ENCODE measurements at regions not wholly inside any gene's neighbourhood (a gene's known extent, or its start where the extent isn't known, plus 50 kb on each side); places are given as distances from the start of the nearest gene placed in this dataset.

DNA sequence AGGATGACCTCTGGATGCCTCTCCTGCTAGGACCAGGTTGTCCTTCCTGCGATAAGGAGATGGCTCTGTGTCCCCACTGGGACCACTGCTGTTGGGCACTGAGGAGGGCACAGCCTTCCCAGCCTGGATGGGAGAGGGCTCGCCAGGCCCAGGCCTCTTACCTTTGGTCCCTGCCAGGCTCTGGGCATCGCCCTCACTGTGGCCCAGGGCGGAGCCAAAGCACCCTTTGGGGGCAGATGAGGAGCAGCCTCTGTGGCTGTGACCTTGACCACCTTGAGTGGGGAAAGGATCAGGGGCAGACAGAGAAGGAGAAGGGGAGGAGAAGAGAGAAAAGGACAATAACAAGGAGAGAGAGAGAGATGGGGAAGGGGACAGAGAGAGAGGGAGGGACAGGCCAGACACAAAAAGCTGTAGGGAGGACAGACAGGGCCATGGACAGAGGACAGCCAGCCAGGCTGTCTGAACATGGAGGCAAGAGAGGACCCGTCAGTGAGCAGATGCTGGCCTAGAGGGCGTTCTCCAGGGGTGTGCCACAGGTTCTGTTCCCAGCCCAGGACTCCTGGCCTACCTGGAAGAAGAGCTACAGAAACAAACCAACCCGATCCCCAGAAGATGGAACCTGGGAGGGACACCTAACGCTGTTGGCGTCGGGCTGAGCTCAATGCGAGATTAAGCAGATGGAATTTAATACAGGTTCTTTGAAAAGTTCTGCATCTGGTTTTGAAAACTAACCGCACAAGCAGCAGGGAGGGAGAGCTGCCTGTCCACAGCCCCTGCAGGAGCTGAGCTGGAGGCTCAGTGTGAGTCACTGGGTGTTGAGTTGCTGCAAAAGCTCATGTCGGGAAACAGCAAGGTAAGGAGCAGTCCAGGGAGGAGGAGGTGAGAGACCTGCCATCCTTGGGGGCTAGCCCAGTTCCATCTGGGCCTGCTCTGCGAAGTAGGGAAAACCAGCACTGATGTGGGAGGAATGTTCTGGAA, 262.1 kb downstream of the PTPRU start:
- peak; percentile 25 for DNase-seq

DNA sequence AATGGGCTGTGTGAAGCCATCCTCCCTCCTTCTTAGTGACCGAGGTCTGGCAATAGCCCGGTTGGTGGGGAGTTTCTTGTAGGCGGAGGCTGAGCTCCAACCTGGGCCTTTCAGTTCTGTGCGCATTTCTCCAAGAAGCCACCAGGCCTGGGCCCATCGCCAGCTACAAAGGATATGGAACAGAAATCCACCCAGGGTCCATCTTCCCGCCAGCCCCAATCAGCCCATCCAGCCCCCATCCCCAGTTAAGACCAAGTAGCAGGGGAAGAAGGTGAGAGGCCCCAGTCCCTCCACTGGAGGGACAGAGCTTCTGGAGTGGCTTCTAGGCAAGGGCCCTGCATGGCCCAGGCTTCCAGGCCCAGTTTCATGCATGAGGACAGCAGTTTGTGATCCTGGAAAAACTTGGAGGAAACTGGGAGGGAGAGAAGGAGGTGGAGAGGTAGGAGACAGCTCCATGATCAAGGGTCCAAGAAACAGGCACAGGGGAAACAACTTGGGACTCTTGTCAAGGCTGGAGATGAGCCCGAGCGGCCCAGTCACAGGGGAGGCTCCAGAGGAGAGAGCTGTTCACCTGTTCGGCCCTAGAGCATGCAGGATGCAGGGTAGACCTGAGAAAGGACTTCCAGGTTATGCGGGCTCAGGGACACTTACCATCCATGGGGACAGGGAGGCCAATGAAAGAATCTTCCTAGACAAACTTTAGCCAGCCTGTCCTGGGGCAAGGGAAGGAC, 261.2 kb downstream of the PTPRU start:
- DNase-seq: no peak

DNA sequence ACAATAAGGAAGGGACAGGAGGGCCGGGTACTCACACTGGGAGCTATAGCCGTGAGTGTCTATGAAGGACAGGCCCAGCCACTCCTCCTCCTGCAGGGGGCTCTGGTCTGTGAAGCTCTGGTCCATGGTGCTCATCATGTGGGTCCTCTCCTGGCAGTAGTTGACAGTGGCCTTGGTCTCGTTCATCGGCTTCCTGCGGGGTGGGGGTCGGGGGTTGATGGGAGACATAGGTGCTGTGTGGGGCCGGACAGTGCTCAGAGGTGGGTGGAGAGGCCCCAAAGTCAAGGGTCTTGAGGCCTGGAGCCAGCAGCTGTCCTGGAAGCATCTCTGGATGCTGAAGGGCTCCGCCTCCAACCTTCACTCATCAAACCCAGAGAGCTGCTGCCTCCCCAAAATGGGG, 260.4 kb downstream of the PTPRU start:
- no peak for DNase-seq

DNA sequence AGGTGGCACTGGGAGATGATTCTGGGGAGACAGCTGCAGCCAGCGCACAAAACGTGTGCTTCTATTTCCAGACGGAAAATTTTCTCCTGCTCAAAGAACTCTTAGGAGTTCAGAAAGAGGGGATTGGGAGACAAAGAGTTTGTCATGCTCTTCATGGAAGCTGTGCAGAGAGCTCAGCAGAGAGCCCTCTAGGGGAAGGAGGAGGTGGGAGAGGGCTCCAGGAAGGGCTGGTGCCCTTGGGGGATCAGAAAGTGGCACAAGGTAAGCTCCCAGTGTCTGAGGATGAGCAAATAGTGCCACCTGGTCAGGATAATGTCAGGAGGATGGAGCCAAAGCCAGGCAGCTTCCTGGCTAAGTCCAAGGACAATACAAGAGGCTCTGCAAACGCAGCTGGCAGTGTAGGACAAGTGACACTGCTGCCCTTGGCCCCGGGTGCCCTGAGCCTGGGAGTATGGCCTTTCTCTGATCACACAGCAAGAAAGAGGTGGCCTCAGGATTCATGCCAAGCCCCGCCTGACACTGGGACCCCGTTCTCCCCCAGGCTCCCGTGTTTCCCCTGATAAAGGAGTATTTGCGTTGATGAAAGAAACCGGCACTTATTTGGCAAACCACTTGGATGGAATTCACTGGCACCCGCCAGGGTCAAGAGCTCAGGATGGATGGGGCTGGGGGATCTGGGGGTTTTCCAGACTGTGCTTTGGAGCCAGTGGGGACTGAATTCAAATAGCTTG, 254.0 kb downstream of the PTPRU start:
- no peak for DNase-seq

DNA sequence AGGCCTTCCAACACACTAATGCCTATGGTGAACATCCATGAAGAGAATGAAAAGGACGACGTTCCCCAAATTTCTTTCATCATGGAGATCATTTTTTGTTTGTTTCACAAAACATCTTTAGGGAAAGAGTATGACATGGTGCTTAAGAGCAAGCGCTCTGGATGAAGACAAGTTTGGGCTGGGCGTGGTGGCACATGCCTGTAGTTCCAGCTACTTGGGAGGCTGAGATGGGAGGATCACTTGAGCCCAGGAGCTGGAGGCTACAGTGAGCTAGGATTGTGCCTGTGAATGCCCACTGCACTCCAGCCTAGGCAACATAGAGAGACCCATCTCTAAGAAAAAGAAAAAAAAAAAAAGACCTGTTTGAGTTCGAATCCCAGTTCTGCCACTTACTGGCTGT, 253.1 kb downstream of the PTPRU start:
- no peak for DNase-seq

DNA sequence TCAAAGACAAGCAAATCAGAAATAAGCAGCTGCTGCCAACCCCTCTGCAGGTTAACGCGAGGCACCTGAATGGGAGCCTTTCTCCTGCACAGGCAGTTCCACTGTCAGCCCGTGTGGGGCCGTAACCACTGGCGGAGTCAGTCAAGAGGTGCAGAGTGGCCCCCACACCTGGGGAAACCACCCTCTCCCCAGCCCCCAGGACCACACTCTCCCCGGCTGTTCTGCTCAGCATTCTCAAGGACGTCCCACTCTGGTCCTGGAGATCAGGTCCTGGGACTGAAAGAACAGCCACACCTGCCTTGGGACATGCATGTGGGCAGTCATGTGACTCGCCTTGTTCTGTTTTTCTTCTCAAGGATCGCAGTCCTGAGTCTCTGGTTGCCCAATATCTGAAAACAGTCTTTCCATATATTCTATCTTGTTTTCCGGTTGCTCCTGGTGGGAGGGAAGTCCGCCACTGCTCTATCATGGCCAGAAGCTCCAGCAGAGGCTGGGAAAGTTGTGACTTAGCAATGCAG, 252.5 kb downstream of the PTPRU start:
- no peak for DNase-seq

DNA sequence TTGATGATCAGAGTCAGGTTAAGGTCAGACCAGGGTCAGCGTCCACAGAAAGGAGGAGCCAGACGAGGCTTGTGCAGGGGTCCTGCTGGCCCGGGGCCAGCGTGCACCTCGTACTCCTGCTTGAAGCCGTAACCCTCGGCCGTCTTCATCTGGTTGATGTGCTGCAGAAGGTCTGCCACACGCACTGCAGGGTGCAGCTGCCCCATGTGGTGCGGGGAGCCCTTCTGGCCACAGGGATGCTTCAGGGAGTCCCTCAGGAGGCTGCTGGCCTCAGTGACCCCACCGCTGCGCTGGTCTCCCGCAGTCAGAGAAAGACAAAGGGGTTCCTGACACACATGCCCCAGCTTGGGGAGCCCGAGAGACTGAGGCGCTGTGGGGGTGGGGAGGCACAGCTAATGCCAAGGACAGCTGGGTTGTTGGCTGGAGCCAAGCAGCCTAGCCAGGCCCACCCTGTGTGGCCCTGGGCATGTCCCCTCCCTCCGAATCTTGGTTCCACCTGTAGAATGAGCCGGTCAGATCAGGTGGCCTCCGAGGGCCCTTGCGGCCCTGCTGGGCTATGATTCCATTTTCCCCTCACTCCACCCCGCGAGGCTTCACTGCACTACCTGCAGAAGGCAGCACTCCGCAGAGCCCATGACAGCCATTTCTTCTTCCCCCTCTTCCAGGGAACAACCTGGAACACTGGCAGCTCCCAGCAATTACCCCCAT, 251.9 kb downstream of the PTPRU start:
- no peak for DNase-seq

DNA sequence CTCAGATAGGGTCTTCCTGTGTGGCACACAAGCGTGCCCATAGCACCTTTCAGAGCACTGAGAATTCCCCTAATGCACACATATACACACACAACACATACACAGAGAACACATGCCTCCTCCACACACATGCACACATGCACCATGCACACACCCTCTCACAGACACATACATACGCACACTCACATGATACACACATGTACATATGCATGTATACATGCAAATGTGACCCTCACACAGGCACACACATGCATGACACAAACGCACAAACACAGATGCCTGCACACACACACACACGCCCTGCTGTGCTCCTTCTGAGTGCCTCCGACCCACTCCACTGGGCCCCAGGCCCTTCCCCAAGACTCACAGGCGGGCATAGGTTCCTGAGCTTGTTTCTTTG, 251.0 kb downstream of the PTPRU start:
- no peak for DNase-seq

DNA sequence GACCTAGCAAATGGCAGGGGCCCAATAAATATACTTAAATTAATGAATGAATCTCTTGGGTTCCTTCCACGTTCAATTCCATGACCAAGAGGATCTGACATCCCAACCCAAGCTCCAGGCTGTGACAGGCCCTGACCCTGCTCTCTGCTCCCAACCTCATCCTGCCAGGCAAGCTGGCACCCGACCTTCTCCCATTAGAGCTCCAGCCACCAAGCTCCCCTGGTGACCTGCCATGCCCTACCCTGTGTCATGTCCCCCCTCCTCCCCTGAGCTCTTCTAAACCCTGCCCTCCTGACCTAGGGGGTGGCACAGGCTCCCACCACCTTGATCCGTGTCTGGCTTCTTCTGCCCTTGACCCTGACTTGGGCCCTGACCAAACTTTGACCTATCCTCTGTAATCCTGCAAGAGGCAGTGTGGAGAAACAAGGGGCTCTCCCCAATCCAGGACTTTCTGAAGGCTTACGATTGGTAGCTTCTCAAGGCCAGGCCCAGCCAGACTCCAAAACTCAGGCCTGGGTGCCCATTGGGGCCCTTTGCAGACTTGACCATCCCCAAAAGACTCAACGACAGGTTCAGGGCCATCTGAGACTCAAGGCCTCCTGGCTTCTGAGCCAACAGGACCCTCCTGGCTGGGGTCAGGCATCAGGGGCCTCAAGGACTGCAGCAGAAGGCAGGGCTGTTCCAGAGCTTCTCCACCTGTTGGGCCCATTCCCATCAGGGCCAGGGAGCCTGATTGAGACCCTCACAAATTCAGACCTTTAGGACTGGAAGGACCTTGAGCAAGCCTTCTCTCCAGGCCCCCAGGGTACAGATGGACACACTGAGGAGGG, 249.0 kb downstream of the PTPRU start:
- DNase-seq: no peak

DNA sequence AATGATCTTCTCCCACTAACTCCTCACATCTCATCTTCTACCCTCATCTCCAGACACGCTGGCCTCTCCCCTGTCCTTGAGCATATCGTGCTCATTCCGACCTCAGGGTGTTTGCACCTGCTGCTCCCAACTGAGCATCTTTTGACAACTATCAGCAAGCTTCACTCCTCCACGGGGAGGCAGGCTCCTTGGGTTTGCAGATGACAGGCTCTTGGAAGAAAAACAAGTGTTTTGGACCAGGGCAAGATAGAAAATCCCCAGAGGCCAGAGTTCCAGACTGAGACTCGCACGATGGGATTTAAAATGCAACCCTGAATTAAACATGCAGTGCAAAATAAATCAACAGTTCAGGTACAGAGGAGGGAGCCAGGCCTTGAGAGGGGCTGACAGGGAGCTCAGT, 246.7 kb downstream of the PTPRU start:
- no peak for DNase-seq

DNA sequence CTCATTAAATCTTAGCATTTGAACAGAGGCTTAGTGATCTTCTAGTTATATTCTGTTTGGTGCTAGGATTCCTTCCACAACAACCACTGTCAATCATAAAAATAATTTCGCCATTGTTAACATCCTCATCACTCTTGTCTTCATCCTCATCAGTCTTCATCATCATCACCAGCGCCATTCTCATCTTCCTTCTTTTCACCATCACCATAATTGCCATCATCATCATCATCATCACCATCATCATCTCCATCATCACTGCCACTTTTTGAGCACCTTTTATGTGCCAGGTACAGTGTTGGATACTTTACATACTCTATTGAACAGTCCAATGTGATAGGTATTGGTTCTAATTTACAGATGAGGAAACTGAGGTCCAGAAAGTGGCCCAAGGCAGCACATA, 245.7 kb downstream of the PTPRU start:
- DNase-seq: no peak

DNA sequence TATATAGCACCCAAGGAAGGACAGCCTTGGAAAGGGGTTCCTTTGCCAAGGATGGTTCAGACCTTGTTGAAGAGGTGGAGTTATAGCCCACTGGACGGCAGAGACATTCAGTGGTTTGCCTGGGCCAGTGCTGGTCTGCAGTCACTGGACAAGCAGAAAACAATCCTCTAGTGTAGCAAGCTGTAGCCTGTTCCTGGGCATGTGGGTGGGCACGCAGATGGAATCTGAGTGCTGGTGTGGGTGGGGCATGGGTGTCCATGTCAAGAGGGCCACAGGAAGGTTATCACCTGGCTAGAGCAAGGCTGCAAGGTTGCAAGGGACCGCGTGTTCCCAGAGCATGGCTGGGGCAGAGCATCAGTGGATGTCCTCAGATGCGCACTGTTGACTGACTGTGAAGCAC, 244.7 kb downstream of the PTPRU start:
- DNase-seq: no peak

DNA sequence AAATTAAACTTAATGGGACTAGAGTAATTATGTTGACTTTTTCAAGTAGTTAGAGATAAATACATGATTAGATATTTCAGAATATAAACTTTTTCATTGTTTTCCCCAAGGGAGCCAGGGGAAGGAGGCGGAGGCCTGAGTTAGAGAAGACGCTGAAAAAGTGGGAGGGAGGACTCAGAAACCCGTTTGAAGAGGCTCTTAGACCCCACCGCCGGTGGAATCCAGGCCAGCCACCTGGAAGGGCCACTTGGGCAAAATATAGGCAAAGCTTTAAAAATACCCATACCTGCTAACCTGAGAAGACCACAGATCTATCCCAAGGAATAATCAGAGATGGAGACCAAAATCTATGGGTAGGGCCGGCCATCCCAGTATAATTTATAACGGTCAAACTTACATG, 242.6 kb downstream of the PTPRU start:
- DNase-seq: no peak

DNA sequence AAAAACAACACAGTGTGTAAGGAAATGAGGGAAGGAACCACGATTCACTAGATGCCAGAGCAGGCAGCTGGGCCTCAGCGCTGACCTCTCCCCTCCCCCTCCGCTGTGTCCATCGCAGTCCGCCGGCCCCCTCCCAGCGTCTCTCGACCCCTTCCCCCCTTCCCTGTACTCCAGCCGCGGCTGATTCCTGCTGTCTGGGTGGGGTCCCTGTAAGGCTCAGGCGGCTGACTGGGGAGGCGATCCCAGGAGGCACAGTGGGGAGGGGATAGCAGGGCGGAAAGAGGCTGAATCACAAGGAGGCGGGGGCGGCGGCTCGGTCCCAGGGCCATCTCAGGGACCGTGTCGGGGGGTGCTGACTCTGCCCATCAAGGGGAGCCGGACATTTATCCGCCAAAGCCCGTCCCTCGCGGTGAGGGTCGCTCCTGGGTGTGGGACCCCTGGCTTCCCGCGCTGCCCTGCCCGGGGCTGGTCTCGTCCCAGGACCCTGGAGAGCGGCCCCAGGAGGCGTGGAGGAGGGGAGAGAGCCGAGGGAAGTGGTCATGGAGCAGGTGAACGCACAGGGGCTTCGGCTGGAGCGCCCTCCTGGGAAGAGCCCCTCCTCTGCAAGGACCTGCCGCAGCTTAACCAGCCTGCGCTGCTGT, 241.9 kb downstream of the PTPRU start:
- no peak for DNase-seq

DNA sequence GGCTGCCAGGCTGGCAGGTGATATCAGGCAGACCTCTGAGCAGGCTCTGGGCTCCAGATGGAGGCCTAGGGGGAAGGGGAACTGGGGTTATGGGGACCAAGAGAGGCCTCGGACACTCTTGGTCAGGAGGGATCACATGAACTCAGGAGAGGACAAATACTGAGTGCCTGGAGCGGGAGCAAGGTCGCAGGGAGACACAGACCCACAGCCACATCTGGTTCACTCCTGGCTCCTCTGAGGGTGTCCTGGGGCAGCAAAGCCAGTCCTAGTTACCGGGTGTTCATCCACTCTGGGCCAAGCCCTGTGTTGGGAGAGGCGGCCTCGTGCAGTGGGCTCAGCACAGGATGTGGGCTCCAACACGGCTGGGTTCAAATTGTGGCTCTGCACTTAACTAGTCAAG, 239.0 kb downstream of the PTPRU start:
- DNase-seq: no peak

DNA sequence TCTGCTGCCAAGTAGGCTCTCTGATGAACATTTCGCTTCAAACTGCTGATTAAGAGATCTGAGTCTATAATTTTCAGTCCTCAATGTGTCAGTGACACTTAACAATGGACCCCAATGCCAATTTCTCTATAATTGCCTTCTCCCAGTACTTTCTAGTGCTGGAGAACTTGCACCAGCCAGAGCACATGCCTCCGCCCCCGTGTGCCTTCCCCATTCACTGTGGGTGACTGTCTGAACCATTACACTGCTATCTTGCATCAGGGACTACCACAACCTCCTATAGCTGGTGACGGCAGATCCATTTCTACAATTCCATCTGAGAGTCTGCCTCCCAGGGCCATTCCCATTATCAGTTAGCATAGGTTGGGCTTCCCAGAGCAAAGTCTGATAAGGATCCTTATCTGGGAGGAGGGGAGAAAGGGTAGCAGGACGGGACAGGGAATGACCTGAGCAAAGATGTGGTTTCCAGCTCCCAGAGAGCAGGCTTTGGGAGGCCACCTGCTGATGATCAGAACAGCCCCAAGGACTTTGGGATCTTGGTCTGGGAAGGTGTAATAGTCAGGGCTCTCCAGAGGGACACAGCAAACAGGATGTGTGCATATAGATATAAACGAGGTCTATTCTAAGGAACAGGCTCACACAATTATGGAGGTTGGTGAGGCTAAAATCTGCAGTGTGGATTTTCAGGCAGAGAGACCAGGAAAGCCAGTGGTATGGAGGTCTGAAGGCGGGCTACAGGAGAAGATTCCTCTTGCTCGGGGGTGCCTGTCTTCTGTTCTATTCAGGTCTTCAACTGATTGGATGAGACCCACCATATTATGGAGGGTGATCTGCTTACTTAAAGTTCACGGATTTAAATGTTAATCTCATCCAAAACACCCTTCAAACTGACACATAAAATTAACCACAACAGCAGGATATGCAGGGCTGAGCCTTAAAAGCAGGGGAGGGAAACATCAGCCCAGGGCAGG, 238.2 kb downstream of the PTPRU start:
- DNase-seq: no peak

DNA sequence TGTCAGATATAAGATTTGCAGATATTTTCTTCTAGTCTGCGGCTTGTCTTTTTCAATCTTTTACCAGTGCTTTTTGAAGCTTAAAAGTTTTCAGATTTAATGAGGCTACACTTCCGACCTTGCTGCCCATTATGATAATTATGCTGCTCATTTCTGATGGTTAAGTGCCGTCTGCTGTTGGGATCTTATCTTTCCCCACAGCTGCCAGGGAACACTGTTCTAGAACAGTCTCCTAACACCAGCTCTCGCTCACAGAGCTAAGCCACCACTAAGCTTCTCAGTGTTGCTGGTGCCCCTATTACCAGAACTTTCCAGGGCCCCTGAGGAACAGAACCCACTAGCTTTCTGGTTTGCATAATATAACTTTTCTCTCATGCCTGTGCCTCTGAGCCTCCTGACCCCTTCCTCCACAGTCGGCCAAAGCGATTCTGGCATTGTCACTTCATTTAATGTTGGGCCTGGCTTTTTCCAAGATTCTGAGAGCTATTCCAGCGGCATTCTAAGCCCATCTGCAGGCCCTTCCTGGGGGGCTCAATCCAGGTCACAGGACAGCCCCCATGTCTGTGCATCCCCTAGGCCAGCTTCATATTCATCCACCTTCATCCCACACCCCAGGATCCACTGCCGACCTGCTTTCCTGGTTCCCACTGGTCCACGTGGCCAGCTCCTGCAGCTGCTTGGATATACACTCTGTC, 237.0 kb downstream of the PTPRU start:
- no peak for DNase-seq

DNA sequence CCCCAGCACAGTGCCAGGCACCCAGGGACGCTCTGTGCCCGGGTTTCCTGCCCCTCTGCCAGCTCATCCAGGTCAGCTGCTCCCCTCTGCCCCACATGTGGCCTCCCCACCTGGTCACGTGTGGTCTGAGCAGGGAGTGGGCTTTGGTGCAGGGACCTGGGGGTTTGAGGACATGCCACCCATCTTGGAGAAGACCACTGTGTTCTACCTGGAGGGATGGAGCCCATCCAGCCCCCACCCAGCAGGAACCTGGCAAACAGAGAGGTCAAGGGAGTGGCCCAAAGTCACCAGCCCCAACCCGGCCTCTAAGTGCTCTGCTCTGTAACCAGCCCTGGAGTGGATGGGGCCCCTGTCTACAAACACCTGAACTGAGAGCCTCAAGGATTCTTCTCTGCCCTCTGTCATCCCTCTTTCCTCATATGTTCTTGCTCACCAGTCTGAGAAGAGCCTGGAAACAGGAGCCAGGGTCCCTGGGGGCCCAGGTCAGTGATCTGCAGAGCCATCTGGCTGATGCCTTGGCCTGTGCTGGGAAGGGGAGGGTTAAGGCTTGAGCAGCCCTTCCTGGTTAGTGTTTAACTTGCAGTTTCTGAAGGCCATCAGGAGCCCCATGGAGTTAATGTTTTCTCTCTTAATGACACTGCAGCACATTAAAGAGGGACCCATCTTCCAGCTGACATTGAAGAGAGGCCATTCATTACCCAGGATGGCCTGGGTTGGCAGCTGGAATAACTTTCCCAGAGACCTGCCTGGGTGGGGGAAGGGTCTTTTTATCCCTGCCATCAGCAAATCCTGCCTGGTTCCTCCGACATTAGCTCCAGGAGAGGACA, 235.4 kb downstream of the PTPRU start:
- DNase-seq: no peak
